Body of pancreas (tissue), 4 donors: ENCODE measurements at regions not wholly inside any gene's neighbourhood (a gene's known extent, or its start where the extent isn't known, plus 50 kb on each side); places are given as distances from the start of the nearest gene placed in this dataset.

Source experiments
- ATAC-seq: fragments of 150-250 bp; one replicate; pipeline ENCODE4 v1.9.1; 2016
- DNase-seq, 4 donors: peaks; one replicate each; pipeline ENCODE4 v3.0.0-alpha.2; 2019
- H3K27ac ChIP-seq, 4 donors: fragments of 200-600 bp; sonication (generic); 1 replicate in 3 of 4; 2 replicates in 1 of 4; pipeline versions ENCODE4 v1.5.1 to v1.6.1; 2016 to 2019; ENCODE audit warnings: mild to moderate bottlenecking in 1 of 4, mixed read lengths in 1 of 4, moderate library complexity in 1 of 4
- H3K27me3 ChIP-seq, 2 donors: fragments of 200-600 bp; sonication (generic); one replicate each; pipeline ENCODE4 v1.6.0; 2016; ENCODE audit warnings: mild to moderate bottlenecking in 1 of 2
- H3K36me3 ChIP-seq, 2 donors: fragments of 200-600 bp; sonication (generic); replicated peaks in 1 of 2; 2 replicates each; pipeline ENCODE4 v1.5.1; 2016; ENCODE audit warnings: low read depth in 2 of 2; ENCODE audit not compliant: insufficient read depth in 1 of 2
- H3K4me1 ChIP-seq: fragments of 200-600 bp; sonication (generic); one replicate; pipeline ENCODE4 v1.6.0; 2016
- H3K4me3 ChIP-seq, 2 donors: fragments of 200-600 bp; sonication (generic); 1 replicate in 1 of 2; 2 replicates in 1 of 2; pipeline ENCODE4 v1.5.1; 2016 to 2019
- H3K9me3 ChIP-seq, 3 donors: fragments of 200-600 bp; sonication (generic); 1 replicate in 2 of 3; 2 replicates in 1 of 3; pipeline ENCODE4 v1.5.1; 2016
- CTCF ChIP-seq, 7 experiments: fragments of 450-650 bp in 4 of 7; fragments of 200-600 bp in 3 of 7; sonication (generic) in 3 of 7; IDR thresholded peaks; one replicate each; pipeline ENCODE4 v1.5.1; 2016 to 2019; ENCODE audit warnings: antibody characterized with exemption in 7 of 7
- POLR2A ChIP-seq, 3 donors: fragments of 450-650 bp; IDR thresholded peaks; one replicate each; pipeline ENCODE4 v1.6.1; 2016; ENCODE audit warnings: antibody characterized with exemption in 3 of 3, mild to moderate bottlenecking in 2 of 3
- WGBS, 2 donors: methylation state at CpG; one replicate each; pipeline ENCODE4 v1.1.5; 2017; 5-methylcytosine and 5-hydroxymethylcytosine counted together
- intact Hi-C: fragments of 100-400 bp; cut with DNase I; formaldehyde crosslinking; loops from one replicate; pipeline ENCODE4 v1.15.1; 2023

- H3K36me3 ChIP-seq = no peaks in the 10 kb centered on the region
- no peaks in the 10 kb centered on the region for H3K9me3 ChIP-seq
- TF ChIP-seq CTCF (IDR thresholded peaks at IDR 0.05) (no peak), POLR2A (IDR thresholded peaks at IDR 0.05) (no peak)
- no peak overlapping the region for H3K4me3 ChIP-seq
- H3K4me1 ChIP-seq = no peaks in the 10 kb centered on the region
- ATAC-seq (no peak), DNase-seq (no peak)
- H3K27me3 ChIP-seq = no peaks in the 10 kb centered on the region
- intact Hi-C loops = no loop called here
- H3K27ac ChIP-seq = no peak overlapping the region
These were observed 158.8 kb downstream of the PPARGC1A start for GRCh38 chr4:23730998-23731397.

- H3K4me1 ChIP-seq = no peaks in the 10 kb centered on the region
- H3K4me3 ChIP-seq = no peak overlapping the region
- TF ChIP-seq POLR2A (IDR thresholded peaks at IDR 0.05) = no peak
- no peak for TF ChIP-seq CTCF (IDR thresholded peaks at IDR 0.05)
- no peaks in the 10 kb centered on the region for H3K9me3 ChIP-seq
- DNase-seq = no peak
- H3K27me3 ChIP-seq = no peaks in the 10 kb centered on the region
- no peak overlapping the region for H3K27ac ChIP-seq
- no peak for ATAC-seq
- no peaks in the 10 kb centered on the region for H3K36me3 ChIP-seq
- intact Hi-C loops = no loop called here
These were observed 160.9 kb downstream of the PPARGC1A start for GRCh38 chr4:23728971-23729370.

GRCh38 chr4:23728393-23728792, 161.5 kb downstream of the PPARGC1A start:
- no peaks in the 10 kb centered on the region for H3K36me3 ChIP-seq
- no peaks in the 10 kb centered on the region for H3K9me3 ChIP-seq
- H3K27me3 ChIP-seq = no peaks in the 10 kb centered on the region
- H3K4me3 ChIP-seq = no peak overlapping the region
- TF ChIP-seq CTCF (IDR thresholded peaks at IDR 0.05) (no peak), POLR2A (IDR thresholded peaks at IDR 0.05) (no peak)
- no peak overlapping the region for H3K27ac ChIP-seq
- DNase-seq (no peak), ATAC-seq (no peak)
- intact Hi-C loops = no loop called here
- H3K4me1 ChIP-seq = no peaks in the 10 kb centered on the region

GRCh38 chr4:23720556-23720955, 169.3 kb downstream of the PPARGC1A start:
- no peaks in the 10 kb centered on the region for H3K4me1 ChIP-seq

More at GRCh38 chr4:23720556-23720955, 169.3 kb downstream of the PPARGC1A start:
- no peak overlapping the region for H3K4me3 ChIP-seq
- TF ChIP-seq POLR2A (IDR thresholded peaks at IDR 0.05) (no peak), CTCF (IDR thresholded peaks at IDR 0.05) (no peak)
- no peak overlapping the region for H3K27ac ChIP-seq
- 30 to 38% methylated on average over 2 of the region's 2 CpGs for WGBS, 2 donors
- ATAC-seq (no peak), DNase-seq (no peak)
- H3K9me3 ChIP-seq = no peaks in the 10 kb centered on the region
- intact Hi-C loops = no loop called here
- no peaks in the 10 kb centered on the region for H3K36me3 ChIP-seq
- H3K27me3 ChIP-seq = no peaks in the 10 kb centered on the region
